D721Med (cell line): ENCODE measurements at regions not wholly inside any gene's neighbourhood (a gene's known extent, or its start where the extent isn't known, plus 50 kb on each side); places are given as distances from the start of the nearest gene placed in this dataset.

Experiments used
- DNase-seq: peaks from one replicate; pipeline ENCODE4 v3.0.0; 2011; ENCODE audit warnings: low spot score; ENCODE audit not compliant: insufficient read length
- FAIRE-seq: peaks from 2 replicates; lab custom pipeline; 2011; peaks lifted over from hg19 to GRCh38; lab: Jason Lieb, UNC
- TF ChIP-seq, protein P1 (sequence below): IDR thresholded peaks from 2 replicates; pipeline ENCODE4 v1.5.1; 2012; ENCODE audit warnings: mild to moderate bottlenecking, control low read depth; ENCODE audit not compliant: insufficient read depth; ENCODE audit errors: missing control alignments

DNA sequence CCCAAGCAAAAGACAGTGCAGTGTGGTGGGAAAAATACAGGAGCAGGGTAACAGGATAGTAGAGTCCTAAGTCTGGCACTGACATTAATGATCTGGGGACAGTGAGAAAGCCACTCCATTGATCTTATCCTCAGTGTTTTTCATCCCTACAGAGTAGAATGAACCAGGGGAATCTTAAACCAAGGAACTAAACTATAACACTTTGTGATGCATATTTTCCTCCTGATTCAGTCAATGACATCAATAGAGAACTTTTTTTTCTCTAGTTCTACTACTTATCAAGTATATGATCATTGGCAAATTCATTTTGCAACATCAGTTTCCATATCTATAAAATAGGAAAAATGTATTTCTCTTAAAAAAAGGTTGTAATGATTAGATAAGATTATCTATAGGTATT, 151.1 kb downstream of the TMEM26 start:
- DNase-seq (no peak), FAIRE-seq (no peak)
- TF ChIP-seq, protein P1, sequence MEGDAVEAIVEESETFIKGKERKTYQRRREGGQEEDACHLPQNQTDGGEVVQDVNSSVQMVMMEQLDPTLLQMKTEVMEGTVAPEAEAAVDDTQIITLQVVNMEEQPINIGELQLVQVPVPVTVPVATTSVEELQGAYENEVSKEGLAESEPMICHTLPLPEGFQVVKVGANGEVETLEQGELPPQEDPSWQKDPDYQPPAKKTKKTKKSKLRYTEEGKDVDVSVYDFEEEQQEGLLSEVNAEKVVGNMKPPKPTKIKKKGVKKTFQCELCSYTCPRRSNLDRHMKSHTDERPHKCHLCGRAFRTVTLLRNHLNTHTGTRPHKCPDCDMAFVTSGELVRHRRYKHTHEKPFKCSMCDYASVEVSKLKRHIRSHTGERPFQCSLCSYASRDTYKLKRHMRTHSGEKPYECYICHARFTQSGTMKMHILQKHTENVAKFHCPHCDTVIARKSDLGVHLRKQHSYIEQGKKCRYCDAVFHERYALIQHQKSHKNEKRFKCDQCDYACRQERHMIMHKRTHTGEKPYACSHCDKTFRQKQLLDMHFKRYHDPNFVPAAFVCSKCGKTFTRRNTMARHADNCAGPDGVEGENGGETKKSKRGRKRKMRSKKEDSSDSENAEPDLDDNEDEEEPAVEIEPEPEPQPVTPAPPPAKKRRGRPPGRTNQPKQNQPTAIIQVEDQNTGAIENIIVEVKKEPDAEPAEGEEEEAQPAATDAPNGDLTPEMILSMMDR: no peak

DNA sequence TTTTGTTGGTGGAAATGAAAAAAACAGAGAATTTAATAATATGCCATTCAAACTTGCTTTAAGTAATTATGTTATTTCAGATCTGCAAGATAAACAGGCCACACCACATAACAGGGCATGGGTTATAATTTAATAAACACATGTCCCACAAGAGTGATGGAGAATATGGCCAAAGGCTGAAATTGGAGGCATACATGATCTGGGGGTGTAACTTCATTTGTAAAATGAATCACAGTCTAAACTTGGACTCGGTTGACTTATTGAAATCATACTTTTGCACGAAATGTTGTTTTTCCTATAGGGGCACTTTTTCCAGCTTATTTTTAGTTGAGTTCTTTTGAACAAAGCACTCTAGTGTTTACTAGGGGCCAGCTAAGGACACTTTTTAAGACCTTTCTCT, 151.6 kb downstream of the TMEM26 start:
- TF ChIP-seq, protein P1: no peak
- DNase-seq: no peak
- no peak for FAIRE-seq

DNA sequence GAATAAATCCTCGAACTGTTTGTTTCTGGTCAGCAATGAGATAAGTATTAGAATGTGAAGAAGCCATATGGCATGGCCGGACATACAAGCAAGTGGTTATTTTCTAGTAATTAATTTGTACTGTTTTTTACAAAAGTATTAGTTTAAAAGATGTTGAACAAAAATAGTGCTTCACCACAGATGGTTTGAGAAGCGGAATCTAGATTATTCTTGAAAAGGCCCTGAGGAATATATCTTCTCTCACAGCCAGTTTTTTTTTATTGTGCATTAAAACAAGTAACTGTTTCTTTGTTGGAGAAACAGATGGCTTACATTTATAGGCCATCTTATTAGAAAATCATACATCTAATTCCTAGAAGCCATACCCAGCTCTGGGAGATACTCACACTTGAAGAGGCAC, 153.3 kb downstream of the TMEM26 start:
- TF ChIP-seq, protein P1: no peak
- FAIRE-seq: no peak

DNA sequence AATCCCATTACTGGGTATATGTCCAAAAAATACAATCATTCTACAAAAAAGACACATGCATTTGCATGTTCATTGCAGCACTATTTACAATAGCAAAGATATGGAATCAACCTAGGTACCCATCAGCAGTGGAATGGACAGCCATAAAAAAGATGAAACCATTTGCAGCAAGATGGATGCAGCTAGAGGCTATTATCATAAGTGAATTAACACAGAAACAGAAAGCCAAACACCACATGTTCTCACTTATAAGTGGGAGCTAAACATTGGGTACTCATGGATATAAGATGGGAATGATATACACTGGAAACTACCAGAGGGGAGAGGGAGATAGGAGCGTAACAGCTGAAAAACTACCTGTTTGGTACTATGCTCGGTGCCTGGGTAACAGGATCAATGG, 154.0 kb downstream of the TMEM26 start:
- TF ChIP-seq, protein P1: no peak
- DNase-seq (no peak), FAIRE-seq (no peak)

More for the DNA sequence above, 153.3 kb downstream of the TMEM26 start:
- no peak for DNase-seq

DNA sequence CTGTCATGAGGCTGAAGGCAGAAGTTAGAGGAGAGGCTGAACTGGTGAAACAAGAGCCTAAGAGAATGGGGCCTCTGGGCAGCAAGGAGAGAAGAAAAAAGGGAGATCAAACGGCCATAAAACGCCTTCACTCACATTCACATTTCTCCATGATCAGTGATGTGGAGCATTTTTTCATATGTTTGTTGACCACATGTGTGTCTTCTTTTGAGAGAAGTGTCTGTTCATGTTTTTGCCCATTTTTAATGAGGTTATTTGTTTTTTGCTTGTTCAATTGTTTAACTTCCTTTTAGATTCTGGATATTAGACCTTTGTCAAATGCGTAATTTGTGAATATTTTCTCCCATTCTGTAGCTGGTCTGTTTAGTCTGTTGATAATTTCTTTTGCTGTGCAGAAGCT, 155.0 kb downstream of the TMEM26 start:
- no peak for DNase-seq
- FAIRE-seq: no peak
- TF ChIP-seq, protein P1: no peak

DNA sequence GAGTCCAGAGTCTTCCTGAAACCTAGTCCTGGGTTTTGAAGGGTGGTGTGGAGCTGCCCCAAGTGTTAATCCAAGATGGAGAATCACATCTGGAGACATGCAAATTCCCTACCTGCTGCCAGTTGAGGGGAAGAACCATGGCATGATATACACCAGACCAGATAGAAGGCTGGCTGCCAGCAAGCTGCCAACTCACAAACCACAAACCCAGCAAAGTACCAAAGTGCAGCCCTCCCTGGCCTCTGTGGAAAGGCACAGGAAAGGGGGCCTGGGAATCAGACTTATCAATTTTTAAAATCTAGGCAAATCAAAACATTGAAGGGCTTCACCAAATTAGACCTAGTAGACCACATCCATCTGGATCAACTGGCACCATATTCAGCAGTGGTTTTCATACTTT, 157.0 kb downstream of the TMEM26 start:
- FAIRE-seq (no peak), DNase-seq (no peak)
- TF ChIP-seq, protein P1: no peak

DNA sequence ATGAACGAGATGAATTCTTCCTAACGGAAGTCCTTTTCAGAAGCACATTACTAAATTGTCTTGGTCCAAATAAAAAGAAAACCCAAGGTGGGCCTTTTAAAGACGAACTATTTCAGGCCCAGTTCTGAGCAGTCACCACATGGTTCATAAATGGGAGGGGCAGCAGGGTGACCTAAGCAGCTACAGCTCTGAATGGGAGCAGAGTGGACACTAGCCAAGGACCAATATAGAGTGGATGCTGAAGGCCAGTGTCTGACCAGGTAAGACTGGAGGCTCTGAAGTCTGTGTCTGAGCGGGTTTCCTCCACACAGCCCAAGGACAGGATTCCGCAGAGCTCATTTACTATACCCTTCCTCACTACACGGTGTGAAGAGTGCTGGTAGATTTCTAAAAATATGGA, 159.1 kb downstream of the TMEM26 start:
- DNase-seq (no peak), FAIRE-seq (no peak)
- TF ChIP-seq, protein P1: no peak
